Natural killer cell (primary cell): ENCODE measurements at regions not wholly inside any gene's neighbourhood (a gene's known extent, or its start where the extent isn't known, plus 50 kb on each side); places are given as distances from the start of the nearest gene placed in this dataset.

ENCODE experiments used
- ATAC-seq, 3 donors: fragments of 150-1000 bp in 2 of 3; fragments of 200-7000 bp in 1 of 3; cut with Tn5 transposase; 1 replicate in 1 of 3; 2 replicates in 2 of 3; pipeline ENCODE4 v1.10.0; 2021; ENCODE audit warnings: mild to moderate bottlenecking in 2 of 3, moderate library complexity in 2 of 3
- DNase-seq, 2 donors: peaks; one replicate each; pipeline versions ENCODE4 v3.0.0 to v3.0.0-alpha.2; 2013 to 2021; ENCODE audit warnings: mixed read lengths in 1 of 2
- H3K27ac ChIP-seq: one replicate; pipeline ENCODE4 v1.5.1; 2013; ENCODE audit warnings: mild to moderate bottlenecking, low read length
- H3K27me3 ChIP-seq: one replicate; pipeline ENCODE4 v1.6.1; 2013; ENCODE audit warnings: low read length; ENCODE audit not compliant: control insufficient read depth, insufficient read depth
- H3K36me3 ChIP-seq: one replicate; pipeline ENCODE4 v1.6.1; 2013; ENCODE audit warnings: low read length; ENCODE audit not compliant: control insufficient read depth, insufficient read depth
- H3K4me1 ChIP-seq: one replicate; pipeline ENCODE4 v1.6.1; 2013; ENCODE audit warnings: low read length; ENCODE audit not compliant: control insufficient read depth, insufficient read depth
- H3K4me3 ChIP-seq: one replicate; pipeline ENCODE4 v1.5.1; 2013; ENCODE audit warnings: low read length
- H3K9me3 ChIP-seq: one replicate; pipeline ENCODE4 v1.6.1; 2013; ENCODE audit warnings: low read length; ENCODE audit not compliant: control insufficient read depth, insufficient read depth
- H3K27ac Mint-ChIP-seq, 2 donors: one replicate each; pipeline ENCODE4 v1.8.0; 2022; ENCODE audit warnings: mild to moderate bottlenecking in 2 of 2, mixed read lengths in 2 of 2, moderate library complexity in 1 of 2
- H3K27me3 Mint-ChIP-seq, 2 donors: one replicate each; pipeline ENCODE4 v1.8.0; 2022; ENCODE audit warnings: low read depth in 2 of 2, mixed read lengths in 2 of 2
- H3K36me3 Mint-ChIP-seq: one replicate; pipeline ENCODE4 v1.8.0; 2022; ENCODE audit warnings: mixed read lengths
- H3K4me1 Mint-ChIP-seq, 2 donors: one replicate each; pipeline ENCODE4 v1.8.0; 2022; ENCODE audit warnings: mixed read lengths in 2 of 2
- H3K4me3 Mint-ChIP-seq: one replicate; pipeline ENCODE4 v1.8.0; 2022; ENCODE audit warnings: mild to moderate bottlenecking, moderate library complexity, mixed read lengths
- H3K9me3 Mint-ChIP-seq, 2 donors: one replicate each; pipeline ENCODE4 v1.8.0; 2022; ENCODE audit warnings: mixed read lengths in 2 of 2
- CTCF ChIP-seq: fragments of 200-600 bp; IDR thresholded peaks from one replicate; pipeline ENCODE4 v1.8.0; 2022; ENCODE audit warnings: antibody characterized with exemption
- WGBS: methylation state at CpG from one replicate; pipeline ENCODE4 v1.1.7; 2013; ENCODE audit warnings: missing lambda C conversion rate; ENCODE audit not compliant: insufficient coverage; 5-methylcytosine and 5-hydroxymethylcytosine counted together
- intact Hi-C: fragments of 100-400 bp; cut with micrococcal nuclease; formaldehyde crosslinking; loops from one replicate; pipeline ENCODE4 v1.14.2; 2022

DNA sequence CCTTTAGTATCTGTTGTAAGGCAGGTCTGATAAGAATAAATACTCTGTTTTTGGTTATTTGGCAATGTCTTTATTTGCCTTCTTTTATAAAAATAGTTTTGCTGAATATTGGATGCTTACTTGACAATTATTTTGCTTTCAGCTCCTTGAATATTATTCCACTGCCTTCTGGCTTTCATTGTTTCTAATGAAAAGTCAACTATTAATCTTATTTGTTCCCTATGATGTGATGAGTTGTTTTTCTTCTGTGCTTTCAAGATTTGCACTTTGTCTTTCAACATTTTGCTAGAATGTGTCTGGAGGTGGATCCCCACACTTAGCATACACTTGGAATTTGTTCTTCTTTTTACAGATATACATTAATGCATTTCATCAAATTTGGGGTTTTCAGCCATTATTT lies 203.8 kb upstream of the PTPRZ1 start:
- H3K4me3 ChIP-seq = no peak overlapping the region
- Mint-ChIP-seq H3K27me3 (no peaks in the 10 kb centered on the region), H3K4me3 (no peak overlapping the region), H3K4me1 (no peaks in the 10 kb centered on the region), H3K9me3 (peaks cover 0 to 2% of the 10 kb centered on the region in 2 donors), H3K27ac (no peak overlapping the region), H3K36me3 (no peaks in the 10 kb centered on the region)
- DNase-seq (no peak), ATAC-seq (no peak)
- no peaks in the 10 kb centered on the region for H3K9me3 ChIP-seq
- no peak overlapping the region for H3K27ac ChIP-seq
- no peaks in the 10 kb centered on the region for H3K4me1 ChIP-seq
- no peak for TF ChIP-seq CTCF
- intact Hi-C loops = no loop called here
- no peaks in the 10 kb centered on the region for H3K36me3 ChIP-seq
- no peaks in the 10 kb centered on the region for H3K27me3 ChIP-seq

GRCh38 chr7:121666306-121666705 lies 206.7 kb upstream of the PTPRZ1 start:
- Mint-ChIP-seq H3K36me3 (no peaks in the 10 kb centered on the region), H3K4me1 (no peaks in the 10 kb centered on the region), H3K9me3 (peaks cover 2 to 7% of the 10 kb centered on the region in 2 donors), H3K27ac (no peak overlapping the region), H3K27me3 (no peaks in the 10 kb centered on the region), H3K4me3 (no peak overlapping the region)
- no CpG with 5 or more reads among the region's 1 CpG for WGBS
- H3K27ac ChIP-seq = no peak overlapping the region
- DNase-seq (no peak), ATAC-seq (no peak)
- TF ChIP-seq CTCF = no peak
- H3K4me3 ChIP-seq = no peak overlapping the region
- intact Hi-C loops = no loop called here
- H3K27me3 ChIP-seq = no peaks in the 10 kb centered on the region
- H3K4me1 ChIP-seq = no peaks in the 10 kb centered on the region
- no peaks in the 10 kb centered on the region for H3K36me3 ChIP-seq
- H3K9me3 ChIP-seq = no peaks in the 10 kb centered on the region

DNA sequence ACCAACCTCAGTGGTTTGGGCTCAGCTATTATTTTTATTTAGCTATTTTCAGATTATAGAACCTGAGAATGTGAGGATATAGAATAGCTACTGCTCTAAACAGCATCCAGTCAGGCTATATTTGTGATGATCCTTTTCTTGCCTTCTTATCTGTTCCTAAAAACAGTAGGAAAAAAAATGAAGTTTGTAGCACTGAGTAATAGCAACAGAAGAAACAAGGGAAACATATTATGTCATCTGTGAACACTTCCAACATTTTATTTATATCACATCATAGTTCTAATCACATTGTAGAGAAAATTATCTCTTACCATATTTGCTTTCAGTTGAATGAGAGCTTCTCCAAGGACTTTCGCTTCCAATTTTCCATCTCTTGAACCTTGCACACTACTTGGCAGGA lies 229.6 kb upstream of the PTPRZ1 start:
- no peaks in the 10 kb centered on the region for H3K4me1 ChIP-seq
- no peaks in the 10 kb centered on the region for H3K27me3 Mint-ChIP-seq
- DNase-seq = no peak
- H3K27ac Mint-ChIP-seq = no peak overlapping the region
- H3K36me3 Mint-ChIP-seq = no peaks in the 10 kb centered on the region
- no peak for TF ChIP-seq CTCF
- 83% methylated on average over 1 of the region's 1 CpG for WGBS
- no peaks in the 10 kb centered on the region for H3K4me1 Mint-ChIP-seq
- H3K27ac ChIP-seq = no peak overlapping the region
- intact Hi-C loops = no loop called here
- no peak overlapping the region for H3K4me3 Mint-ChIP-seq
- H3K9me3 ChIP-seq = no peaks in the 10 kb centered on the region
- H3K9me3 Mint-ChIP-seq = peaks cover 3% of the 10 kb centered on the region in 2 donors
- H3K36me3 ChIP-seq = no peaks in the 10 kb centered on the region
- H3K4me3 ChIP-seq = no peak overlapping the region
- no peaks in the 10 kb centered on the region for H3K27me3 ChIP-seq
- no peak for ATAC-seq

DNA sequence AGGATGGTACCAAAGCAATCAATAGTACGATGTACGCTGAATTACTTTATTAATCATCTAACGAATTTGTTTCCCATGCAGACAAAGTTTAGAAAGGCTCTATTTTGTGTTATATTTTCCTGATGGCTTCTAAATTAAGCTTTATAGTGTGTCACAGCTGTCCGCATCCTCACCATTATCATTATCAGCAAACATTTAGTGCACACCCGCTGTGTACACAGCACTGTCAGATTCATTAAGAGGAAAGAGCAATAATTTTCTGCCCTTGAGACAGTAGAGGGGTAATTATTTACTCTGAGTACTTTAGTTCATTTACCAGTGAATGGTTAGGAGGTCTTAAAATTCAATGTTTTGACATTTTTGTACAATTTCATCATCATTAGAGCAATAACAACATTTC lies 233.3 kb upstream of the PTPRZ1 start:
- Mint-ChIP-seq H3K27ac (no peak overlapping the region), H3K36me3 (no peaks in the 10 kb centered on the region), H3K4me1 (no peaks in the 10 kb centered on the region), H3K27me3 (no peaks in the 10 kb centered on the region), H3K9me3 (peaks cover 3% of the 10 kb centered on the region in 2 donors), H3K4me3 (no peak overlapping the region)
- DNase-seq (no peak), ATAC-seq (no peak)
- Histone ChIP-seq H3K4me3 (no peak overlapping the region), H3K36me3 (no peaks in the 10 kb centered on the region), H3K4me1 (no peaks in the 10 kb centered on the region), H3K27ac (no peak overlapping the region), H3K27me3 (no peaks in the 10 kb centered on the region), H3K9me3 (no peaks in the 10 kb centered on the region)
- TF ChIP-seq CTCF = no peak
- WGBS = 100% methylated on average over 4 of the region's 5 CpGs
- intact Hi-C loops = no loop called here
